Activated naive CD8-positive, alpha-beta T cell treated with anti-CD3 and anti-CD28 coated beads, Interleukin-2, amount 50 U/mL, for 24 hours (primary cell): ENCODE measurements at regions not wholly inside any gene's neighbourhood (a gene's known extent, or its start where the extent isn't known, plus 50 kb on each side); places are given as distances from the start of the nearest gene placed in this dataset.

ENCODE experiments used
- ATAC-seq: fragments of 150-1000 bp; cut with Tn5 transposase; one replicate; pipeline ENCODE4 v1.10.0; 2021
- DNase-seq: peaks from one replicate; pipeline ENCODE4 v3.0.0; 2021
- H3K27ac Mint-ChIP-seq: one replicate; pipeline ENCODE4 v1.8.0; 2021; ENCODE audit warnings: mild to moderate bottlenecking, mixed read lengths
- H3K27me3 Mint-ChIP-seq: one replicate; pipeline ENCODE4 v1.8.0; 2021; ENCODE audit warnings: mixed read lengths
- H3K36me3 Mint-ChIP-seq: one replicate; pipeline ENCODE4 v1.8.0; 2021; ENCODE audit warnings: low read depth, mixed read lengths
- H3K4me1 Mint-ChIP-seq: one replicate; pipeline ENCODE4 v1.8.0; 2021; ENCODE audit warnings: mixed read lengths
- H3K4me3 Mint-ChIP-seq: one replicate; pipeline ENCODE4 v1.8.0; 2021; ENCODE audit warnings: mild to moderate bottlenecking, moderate library complexity, mixed read lengths
- H3K9me3 Mint-ChIP-seq: one replicate; pipeline ENCODE4 v1.8.0; 2021; ENCODE audit warnings: mixed read lengths

DNA sequence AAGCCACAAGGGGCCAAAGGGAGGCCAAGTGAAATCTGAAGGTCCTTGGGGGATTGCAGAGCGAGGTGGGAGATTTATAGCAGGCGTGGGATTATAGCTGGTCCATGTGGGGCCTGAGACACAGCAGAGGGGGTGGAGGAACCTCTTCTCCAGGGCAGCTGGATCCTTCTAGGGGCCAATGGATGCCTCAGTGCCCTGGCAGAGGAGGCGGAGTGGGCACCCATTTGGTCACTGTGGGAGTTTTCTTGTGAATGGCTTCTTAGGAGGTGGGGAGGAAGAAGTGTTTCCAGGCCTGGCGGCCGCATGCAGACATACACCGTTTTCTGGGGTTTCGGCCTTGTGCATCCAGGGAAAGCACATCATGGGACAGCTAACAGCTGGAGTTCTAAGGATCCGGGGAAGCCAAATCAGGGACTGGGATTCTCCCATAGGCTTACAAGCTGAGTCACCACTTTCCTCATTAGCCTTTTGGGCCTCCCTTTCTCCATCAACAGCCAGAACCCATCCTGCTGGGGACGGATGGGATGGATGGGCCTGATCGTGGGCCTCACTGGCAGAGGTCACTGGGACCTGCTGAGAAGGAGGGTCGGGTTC, 76.5 kb downstream of the RHOU start:
- Mint-ChIP-seq H3K4me1 (peaks cover 19% of the 10 kb centered on the region), H3K27me3 (no peaks in the 10 kb centered on the region), H3K9me3 (no peaks in the 10 kb centered on the region), H3K27ac (no peak overlapping the region), H3K4me3 (no peak overlapping the region), H3K36me3 (no peaks in the 10 kb centered on the region)
- ATAC-seq (no peak), DNase-seq (no peak)

DNA sequence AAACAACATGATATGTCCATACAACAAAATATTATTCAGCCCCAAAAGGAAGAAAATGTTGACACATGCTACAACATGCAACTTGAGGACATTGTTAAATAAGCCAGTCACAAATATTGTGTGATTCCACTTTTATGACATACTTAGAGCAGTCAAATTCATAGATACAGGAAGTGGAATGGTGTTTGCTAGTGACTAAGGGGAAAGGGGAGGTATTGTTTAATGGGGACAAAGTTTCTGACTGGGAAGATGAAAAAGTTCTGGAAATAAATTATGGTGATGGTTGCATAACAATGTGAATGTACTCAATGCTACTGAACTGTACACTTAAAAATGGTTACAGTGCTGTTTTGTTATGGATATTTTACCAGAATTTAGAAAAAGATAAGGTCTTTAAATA, 77.7 kb downstream of the RHOU start:
- no peak overlapping the region for H3K4me3 Mint-ChIP-seq
- no peaks in the 10 kb centered on the region for H3K27me3 Mint-ChIP-seq
- H3K4me1 Mint-ChIP-seq, result peaks cover 19% of the 10 kb centered on the region
- H3K36me3 Mint-ChIP-seq, result no peaks in the 10 kb centered on the region
- H3K9me3 Mint-ChIP-seq, result no peaks in the 10 kb centered on the region
- ATAC-seq (no peak), DNase-seq (no peak)
- no peak overlapping the region for H3K27ac Mint-ChIP-seq

DNA sequence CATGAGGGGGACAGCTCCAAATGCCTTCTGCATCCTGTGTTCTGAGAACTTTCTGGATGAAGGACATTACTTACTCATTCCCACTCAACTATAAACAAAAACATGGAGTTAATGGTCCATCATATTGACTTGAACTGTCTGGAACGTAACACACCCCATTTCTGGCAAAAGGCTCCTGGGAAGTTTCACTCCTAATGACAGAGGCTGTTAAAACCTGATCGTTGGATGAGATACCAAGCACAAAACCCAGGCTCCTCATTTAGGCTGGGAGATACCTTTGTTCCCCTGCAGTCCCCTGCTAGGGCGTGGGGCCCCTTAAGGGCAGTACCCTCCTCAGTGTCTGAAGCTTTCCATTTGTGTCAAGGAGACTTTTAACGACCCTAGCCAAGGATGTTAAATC, 78.9 kb downstream of the RHOU start:
- DNase-seq, result no peak
- Mint-ChIP-seq H3K4me1 (peaks cover 19% of the 10 kb centered on the region), H3K9me3 (no peaks in the 10 kb centered on the region), H3K27ac (no peak overlapping the region), H3K27me3 (no peaks in the 10 kb centered on the region), H3K4me3 (no peak overlapping the region), H3K36me3 (no peaks in the 10 kb centered on the region)
- ATAC-seq, result no peak

DNA sequence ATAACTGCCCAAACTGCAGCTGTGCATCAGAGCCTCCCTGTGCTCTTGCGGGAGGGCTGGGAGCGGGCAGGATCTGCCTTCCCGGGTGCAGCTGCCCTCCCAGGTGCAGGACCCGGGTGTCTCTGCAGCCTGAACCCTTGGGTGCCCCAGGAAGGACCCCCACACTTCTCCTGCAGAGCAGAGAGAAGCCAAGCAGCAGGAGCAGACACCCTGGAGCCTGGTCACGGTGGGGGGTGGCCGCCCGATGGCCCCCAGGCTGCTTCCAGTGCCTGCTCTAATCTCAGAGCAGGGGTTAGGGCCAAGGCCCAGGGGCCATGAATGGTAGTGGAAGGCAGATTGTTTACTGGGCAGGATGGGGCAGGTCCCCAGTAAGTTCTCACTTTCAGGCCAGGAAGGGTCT, 83.0 kb downstream of the RHOU start:
- H3K36me3 Mint-ChIP-seq, result no peaks in the 10 kb centered on the region
- H3K4me1 Mint-ChIP-seq, result no peaks in the 10 kb centered on the region
- H3K27ac Mint-ChIP-seq, result no peak overlapping the region
- no peak overlapping the region for H3K4me3 Mint-ChIP-seq
- DNase-seq (no peak), ATAC-seq (no peak)
- H3K9me3 Mint-ChIP-seq, result no peaks in the 10 kb centered on the region
- H3K27me3 Mint-ChIP-seq, result no peaks in the 10 kb centered on the region

DNA sequence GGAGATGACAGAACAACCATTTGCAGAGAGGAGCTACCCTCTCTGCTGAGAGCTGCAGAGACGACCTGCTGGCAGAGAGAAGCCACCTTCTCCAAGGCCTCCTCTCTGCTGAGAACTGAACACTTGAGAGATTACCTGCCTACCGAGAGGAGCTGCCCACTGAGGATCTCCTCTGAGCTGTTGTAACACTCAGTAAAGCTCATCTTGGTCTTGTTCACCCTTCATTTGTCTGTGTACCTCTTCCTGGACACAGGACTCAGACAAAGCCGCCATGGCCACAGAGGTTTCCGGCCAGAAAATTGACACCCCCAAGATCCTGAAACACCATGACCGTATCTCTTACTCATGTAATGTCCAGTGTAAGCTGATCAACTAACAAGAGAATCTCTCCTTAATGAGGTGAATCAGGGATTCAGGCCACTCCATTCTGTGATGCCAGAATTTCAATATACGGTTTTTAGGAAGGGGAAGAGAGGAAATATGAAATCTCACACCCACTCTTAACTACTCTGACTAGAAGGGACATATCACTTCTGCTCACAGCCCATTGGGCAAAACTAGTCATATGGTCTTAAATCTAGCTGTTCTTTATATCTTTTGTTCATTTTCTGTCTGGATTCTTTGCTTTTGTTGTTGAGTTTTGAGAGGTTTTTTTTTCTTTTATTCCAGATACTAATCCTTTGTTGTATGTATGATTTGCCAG, 83.8 kb downstream of the RHOU start:
- no peak overlapping the region for H3K4me3 Mint-ChIP-seq
- no peaks in the 10 kb centered on the region for H3K4me1 Mint-ChIP-seq

DNA sequence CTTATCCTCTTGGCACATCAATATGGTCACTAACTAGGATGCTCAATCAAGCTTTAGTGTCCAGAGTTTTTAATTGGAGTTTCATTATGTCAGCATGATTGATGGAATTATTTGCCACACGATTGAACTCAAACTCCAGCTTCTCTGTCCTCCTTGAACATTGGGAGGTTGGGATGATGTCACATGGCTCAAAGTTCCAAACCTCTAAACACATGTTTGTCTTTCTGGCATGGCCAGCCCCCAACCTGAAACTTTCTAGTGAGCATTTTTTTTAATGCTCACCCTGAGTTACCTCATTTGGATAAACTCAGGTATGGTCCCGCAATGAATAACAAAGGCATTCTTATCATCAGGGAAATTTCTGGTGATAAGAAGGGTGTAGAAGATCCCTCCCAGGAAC, 86.0 kb downstream of the RHOU start:
- Mint-ChIP-seq H3K27ac (no peak overlapping the region), H3K36me3 (no peaks in the 10 kb centered on the region), H3K4me3 (no peak overlapping the region), H3K27me3 (peaks cover 3% of the 10 kb centered on the region), H3K9me3 (no peaks in the 10 kb centered on the region), H3K4me1 (peaks cover 3% of the 10 kb centered on the region)
- ATAC-seq (no peak), DNase-seq (no peak)

More for the DNA sequence above, 83.8 kb downstream of the RHOU start:
- Mint-ChIP-seq H3K36me3 (no peaks in the 10 kb centered on the region), H3K9me3 (no peaks in the 10 kb centered on the region), H3K27ac (no peak overlapping the region), H3K27me3 (no peaks in the 10 kb centered on the region)
- ATAC-seq (no peak), DNase-seq (no peak)

DNA sequence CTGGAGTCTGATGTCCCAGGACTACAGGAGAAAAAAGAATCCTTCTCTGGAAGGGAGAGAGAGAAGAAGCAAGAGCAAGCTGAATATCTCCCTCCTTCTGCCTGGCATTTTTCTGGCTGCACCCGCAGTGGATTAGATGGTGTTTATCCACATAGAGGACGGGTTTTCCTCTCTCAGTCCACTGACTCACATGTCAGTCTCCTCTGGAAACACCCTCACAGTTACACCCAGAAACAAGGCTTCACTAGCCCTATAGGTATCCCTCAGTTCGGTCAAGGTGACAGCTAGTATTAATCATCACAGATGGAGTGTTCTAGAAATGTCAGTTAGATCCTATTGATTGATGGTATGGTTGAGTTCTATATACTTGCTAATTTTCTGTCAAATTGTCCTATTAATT, 87.9 kb downstream of the RHOU start:
- ATAC-seq, result no peak
- Mint-ChIP-seq H3K27ac (no peak overlapping the region), H3K4me3 (no peak overlapping the region), H3K9me3 (no peaks in the 10 kb centered on the region), H3K36me3 (no peaks in the 10 kb centered on the region), H3K4me1 (peaks cover 10% of the 10 kb centered on the region), H3K27me3 (peaks cover 3% of the 10 kb centered on the region)
- DNase-seq, result no peak

DNA sequence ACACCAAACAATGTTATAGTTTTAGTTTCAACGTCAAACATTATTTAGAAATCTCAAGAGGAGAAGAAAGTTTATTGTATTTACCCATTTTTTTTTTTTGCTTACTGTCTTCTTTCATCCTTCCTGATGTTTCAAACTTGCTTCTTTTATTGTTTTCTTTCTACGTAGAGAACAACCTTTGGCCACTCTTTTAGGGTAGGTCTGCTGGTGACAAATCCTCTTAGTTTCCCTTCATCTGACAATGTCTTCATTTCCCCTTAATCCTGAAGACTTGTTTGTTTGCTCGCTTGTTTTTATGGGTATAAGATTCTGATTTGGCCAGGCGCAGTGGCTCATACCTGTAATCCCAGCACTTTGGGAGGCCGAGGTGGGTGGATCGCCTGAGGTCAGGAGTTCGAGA, 89.1 kb downstream of the RHOU start:
- ATAC-seq (no peak), DNase-seq (no peak)
- Mint-ChIP-seq H3K27me3 (peaks cover 3% of the 10 kb centered on the region), H3K36me3 (no peaks in the 10 kb centered on the region), H3K4me3 (no peak overlapping the region), H3K27ac (no peak overlapping the region), H3K9me3 (no peaks in the 10 kb centered on the region), H3K4me1 (peaks cover 10% of the 10 kb centered on the region)

DNA sequence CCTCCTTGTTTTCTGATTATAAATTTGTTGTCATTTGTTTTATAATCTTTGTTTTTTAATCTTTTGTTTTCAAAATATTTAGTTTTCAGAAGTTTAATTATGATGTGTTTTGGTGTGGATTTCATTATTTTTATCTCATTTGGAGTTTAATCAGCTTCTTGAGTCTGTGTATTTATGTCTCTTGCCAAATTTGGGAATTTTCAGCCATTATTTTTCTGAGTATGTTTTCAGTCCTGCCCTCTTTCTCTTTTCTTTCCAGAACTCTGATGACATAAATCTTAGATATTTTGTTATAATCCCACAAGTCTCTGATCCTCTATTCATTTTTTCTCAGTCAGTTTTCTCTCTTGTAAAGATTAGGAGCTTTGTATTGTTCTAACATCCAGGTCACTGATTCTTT, 89.8 kb downstream of the RHOU start:
- Mint-ChIP-seq H3K27me3 (peaks cover 3% of the 10 kb centered on the region), H3K4me1 (peaks cover 10% of the 10 kb centered on the region), H3K9me3 (no peaks in the 10 kb centered on the region), H3K4me3 (no peak overlapping the region), H3K36me3 (no peaks in the 10 kb centered on the region), H3K27ac (no peak overlapping the region)
- no peak for ATAC-seq
- no peak for DNase-seq

DNA sequence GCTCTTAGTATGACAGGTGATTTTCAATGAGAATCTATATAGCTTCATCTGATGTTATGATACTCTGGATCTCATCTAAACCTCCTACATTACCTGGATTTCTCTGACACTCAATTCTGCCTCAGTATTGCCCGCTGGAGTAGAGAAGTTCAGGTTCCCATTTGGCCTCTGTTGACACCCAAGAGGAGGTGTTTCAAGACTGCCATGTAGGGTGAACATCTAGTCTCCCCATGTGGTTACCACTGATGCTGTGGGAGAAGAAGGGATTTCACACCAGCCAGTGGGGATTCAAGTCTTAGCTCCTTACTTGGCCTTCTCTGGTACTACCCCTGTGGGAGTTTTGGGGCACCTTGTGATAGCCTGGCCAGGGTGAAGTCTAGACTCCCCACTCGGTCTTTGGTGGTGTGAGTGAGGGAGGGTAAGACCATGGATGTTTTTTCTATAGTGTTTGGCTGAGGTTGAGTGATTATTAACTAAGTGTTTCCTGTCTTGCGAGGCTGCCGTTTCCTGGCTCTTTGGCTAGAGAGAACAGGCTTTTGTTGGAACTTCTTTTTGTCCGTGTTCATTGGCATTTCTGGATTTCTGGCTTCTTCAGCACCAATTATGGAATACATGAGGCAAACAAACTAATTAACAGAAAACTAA, 90.7 kb downstream of the RHOU start:
- Mint-ChIP-seq H3K4me3 (no peak overlapping the region), H3K36me3 (no peaks in the 10 kb centered on the region), H3K4me1 (peaks cover 11% of the 10 kb centered on the region), H3K27ac (no peak overlapping the region), H3K9me3 (no peaks in the 10 kb centered on the region), H3K27me3 (peaks cover 3% of the 10 kb centered on the region)
- ATAC-seq (no peak), DNase-seq (no peak)

DNA sequence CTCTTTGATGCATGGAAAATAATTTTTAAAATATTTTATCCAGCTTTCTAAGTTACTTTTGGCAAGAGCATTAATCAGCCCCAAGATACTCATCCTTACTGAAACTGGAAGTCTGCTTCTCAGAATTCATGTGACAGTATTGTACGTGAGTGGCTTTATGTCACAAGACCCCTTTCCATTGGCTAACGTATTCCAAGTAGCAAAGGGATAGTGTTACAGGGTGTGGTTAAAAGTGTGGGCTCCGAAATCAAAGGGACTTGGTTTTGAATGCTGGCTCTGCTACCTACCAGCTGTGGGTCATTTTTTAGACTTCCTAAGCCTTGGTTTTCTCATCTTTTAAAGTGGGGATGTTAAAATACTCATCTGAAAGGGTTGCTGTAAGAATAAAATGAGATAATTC, 91.7 kb downstream of the RHOU start:
- peaks cover 18% of the 10 kb centered on the region for H3K4me1 Mint-ChIP-seq
- no peak overlapping the region for H3K4me3 Mint-ChIP-seq
- ATAC-seq, result no peak
- H3K27ac Mint-ChIP-seq, result no peak overlapping the region
- H3K27me3 Mint-ChIP-seq, result peaks cover 3% of the 10 kb centered on the region
- no peak for DNase-seq
- no peaks in the 10 kb centered on the region for H3K36me3 Mint-ChIP-seq
- no peaks in the 10 kb centered on the region for H3K9me3 Mint-ChIP-seq

DNA sequence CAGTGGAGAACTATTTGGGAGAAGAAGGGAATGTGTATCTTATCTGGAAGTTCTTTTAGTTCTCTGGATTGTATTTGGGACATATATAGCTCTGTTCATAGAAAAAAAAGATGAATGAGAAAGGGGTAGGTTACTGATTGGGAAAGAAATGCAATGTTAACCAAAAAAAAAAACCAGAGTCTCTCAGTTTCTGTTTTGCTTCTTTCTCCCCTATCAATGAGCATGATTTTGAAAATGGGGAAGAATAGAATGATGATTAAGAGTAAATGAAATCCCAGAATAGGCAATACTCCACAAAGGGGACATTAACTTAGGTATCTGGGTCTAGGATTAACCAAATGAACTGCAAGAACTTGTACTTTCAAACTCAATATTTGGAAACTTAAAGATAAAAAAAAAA, 92.9 kb downstream of the RHOU start:
- peaks cover 18% of the 10 kb centered on the region for H3K4me1 Mint-ChIP-seq
- DNase-seq (no peak), ATAC-seq (no peak)
- no peak overlapping the region for H3K27ac Mint-ChIP-seq
- no peak overlapping the region for H3K4me3 Mint-ChIP-seq
- no peaks in the 10 kb centered on the region for H3K9me3 Mint-ChIP-seq
- no peaks in the 10 kb centered on the region for H3K36me3 Mint-ChIP-seq
- peaks cover 3% of the 10 kb centered on the region for H3K27me3 Mint-ChIP-seq

DNA sequence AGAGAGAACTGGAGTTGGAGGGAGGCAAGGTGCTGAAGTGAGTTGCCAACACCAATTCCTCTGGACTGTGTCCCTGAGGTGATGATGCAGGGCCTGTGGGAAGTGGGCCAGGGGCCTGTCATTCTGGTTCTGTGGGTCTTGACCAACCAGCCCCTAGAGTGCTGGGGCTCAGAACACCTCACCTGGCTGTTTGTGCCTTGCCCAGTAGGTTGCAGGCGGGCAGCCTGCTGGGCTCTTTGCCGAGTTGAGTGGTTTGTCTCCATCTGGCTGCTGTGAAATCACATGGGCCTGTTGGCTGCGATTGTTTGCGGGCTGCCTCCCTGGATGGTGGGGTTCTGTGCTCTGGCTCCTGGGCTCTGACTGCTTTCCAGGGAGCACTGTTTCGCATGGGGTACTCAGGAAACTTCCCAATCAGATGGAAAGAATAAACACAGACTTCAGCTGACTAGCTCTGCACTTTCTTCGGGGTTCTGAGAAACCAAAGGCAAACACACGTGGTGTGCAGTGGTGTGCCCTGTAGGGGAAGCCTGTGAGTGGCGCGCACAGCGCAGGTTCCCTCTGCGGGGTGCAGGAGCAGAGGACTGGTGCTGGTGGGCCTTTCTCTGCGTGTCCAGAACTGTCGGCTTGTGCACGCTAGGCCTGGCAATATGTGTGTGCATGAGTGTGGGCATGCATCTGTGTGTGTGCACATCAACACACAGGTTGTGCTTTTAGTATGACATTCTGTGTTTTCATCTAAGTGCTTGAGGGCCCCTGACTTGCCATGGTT, 95.1 kb downstream of the RHOU start:
- no peaks in the 10 kb centered on the region for H3K36me3 Mint-ChIP-seq
- no peak overlapping the region for H3K4me3 Mint-ChIP-seq
- H3K27ac Mint-ChIP-seq, result no peak overlapping the region
- DNase-seq, result no peak
- ATAC-seq, result no peak
- no peaks in the 10 kb centered on the region for H3K27me3 Mint-ChIP-seq
- H3K9me3 Mint-ChIP-seq, result no peaks in the 10 kb centered on the region
- peaks cover 18% of the 10 kb centered on the region for H3K4me1 Mint-ChIP-seq

DNA sequence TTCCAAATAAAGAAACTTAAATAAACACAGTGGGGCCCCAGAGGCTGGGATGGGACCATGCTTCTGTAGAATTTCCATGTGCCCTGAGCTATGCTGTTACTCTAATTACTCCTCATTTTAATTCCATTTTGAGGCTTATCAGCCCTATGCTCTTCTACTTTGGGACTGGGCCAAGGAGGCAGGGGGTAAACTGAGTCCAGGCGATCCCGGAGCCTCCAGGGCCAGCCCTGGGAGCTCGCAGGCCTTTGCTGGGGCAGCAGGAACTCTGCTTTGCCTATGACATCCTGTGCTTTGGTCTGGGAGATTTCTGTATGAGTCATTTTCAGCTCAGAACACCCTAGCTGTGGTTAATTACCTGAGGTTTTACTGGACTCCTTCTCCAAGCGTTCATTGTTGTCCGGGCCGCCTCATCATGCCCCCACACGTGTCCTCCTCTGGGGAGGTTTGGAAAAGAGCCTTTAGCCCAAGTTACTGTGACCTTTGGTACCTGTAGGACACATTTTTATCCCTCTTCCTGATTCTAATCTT, 95.7 kb downstream of the RHOU start:
- DNase-seq (no peak), ATAC-seq (peak; percentile 62)
- no peaks in the 10 kb centered on the region for H3K27me3 Mint-ChIP-seq
- no peaks in the 10 kb centered on the region for H3K9me3 Mint-ChIP-seq
- H3K27ac Mint-ChIP-seq, result no peak overlapping the region
- peaks cover 17% of the 10 kb centered on the region for H3K4me1 Mint-ChIP-seq
- H3K36me3 Mint-ChIP-seq, result no peaks in the 10 kb centered on the region
- H3K4me3 Mint-ChIP-seq, result no peak overlapping the region
